ENCODE measurements at regions not wholly inside any gene's neighbourhood (a gene's known extent, or its start where the extent isn't known, plus 50 kb on each side); places are given as distances from the start of the nearest gene placed in this dataset.

DNA sequence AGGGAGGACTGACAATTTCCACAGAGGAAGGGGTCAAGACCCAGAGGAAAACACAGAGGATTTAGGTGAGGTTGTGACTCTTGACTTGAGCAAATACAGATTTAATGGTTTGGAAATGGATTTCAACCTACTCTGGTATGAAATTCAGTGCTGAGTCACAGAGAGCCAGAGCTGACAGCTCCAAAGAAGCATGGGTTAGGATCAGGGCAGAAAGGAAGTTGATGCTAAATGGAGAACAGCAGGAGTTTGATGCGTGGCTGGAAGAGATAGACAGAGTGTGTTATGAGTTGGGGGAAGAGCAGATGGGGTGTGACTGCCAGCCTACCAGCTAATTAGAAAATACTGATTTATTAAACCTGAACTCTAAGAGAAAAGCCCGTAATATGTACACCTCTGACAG lies 272.6 kb downstream of the FOXG1 start:
- H3K4me1 Mint-ChIP-seq, result no peaks in the 10 kb centered on the region
- H3K4me3 Mint-ChIP-seq, result no peak overlapping the region
- H3K27ac Mint-ChIP-seq, result no peak overlapping the region
- H3K9me3 Mint-ChIP-seq, result peaks cover 14% of the 10 kb centered on the region
- no peak for ATAC-seq (replicated peaks)
- H3K27me3 Mint-ChIP-seq, result no peaks in the 10 kb centered on the region
- no peaks in the 10 kb centered on the region for H3K36me3 Mint-ChIP-seq (ENCODE audit: low read depth)

DNA sequence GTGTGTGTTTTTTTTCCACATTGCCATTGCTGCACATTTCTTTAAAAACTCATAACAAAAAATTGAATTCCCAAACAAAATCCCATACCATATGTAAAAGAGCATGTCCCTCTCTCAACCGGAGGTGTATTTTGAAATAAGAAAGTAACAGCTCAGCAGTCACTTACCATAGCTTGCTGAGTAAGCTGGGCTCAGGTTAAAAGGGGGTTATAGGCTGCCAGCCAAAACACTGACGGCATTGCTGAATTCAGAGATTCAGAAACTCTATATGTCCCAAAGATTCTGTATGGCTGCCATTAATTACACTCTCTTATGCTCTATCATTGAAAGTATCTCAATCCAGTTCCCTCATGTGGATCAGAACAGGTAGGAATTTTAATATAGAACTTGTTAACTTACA lies 276.0 kb downstream of the FOXG1 start:
- Mint-ChIP-seq H3K9me3 (peaks cover 17% of the 10 kb centered on the region), H3K27ac (no peak overlapping the region), H3K36me3 (ENCODE audit: low read depth) (no peaks in the 10 kb centered on the region), H3K4me3 (no peak overlapping the region), H3K4me1 (no peaks in the 10 kb centered on the region), H3K27me3 (no peaks in the 10 kb centered on the region)
- ATAC-seq (replicated peaks), result no peak

DNA sequence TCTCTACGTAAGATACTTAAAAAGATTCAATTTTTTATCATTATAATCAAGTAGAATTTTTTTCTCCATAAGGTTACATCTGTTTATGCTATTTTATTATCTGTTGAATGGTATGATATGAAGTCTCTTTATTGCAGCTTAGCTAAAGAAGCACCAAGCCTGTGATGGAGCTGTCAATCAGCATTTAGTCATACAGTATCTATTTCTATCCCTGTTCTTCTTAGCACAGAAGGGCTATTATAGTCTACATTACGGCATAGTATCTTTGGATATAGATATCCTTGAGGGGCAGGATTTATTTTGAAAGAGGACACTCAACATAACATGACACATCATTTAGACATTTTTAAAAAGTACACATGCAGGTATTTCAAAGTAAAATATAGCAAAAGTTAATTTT lies 277.1 kb downstream of the FOXG1 start:
- H3K27me3 Mint-ChIP-seq, result no peaks in the 10 kb centered on the region
- H3K4me1 Mint-ChIP-seq, result no peaks in the 10 kb centered on the region
- peaks cover 19% of the 10 kb centered on the region for H3K9me3 Mint-ChIP-seq
- ATAC-seq (replicated peaks), result no peak
- no peaks in the 10 kb centered on the region for H3K36me3 Mint-ChIP-seq (ENCODE audit: low read depth)
- no peak overlapping the region for H3K4me3 Mint-ChIP-seq
- H3K27ac Mint-ChIP-seq, result no peak overlapping the region

DNA sequence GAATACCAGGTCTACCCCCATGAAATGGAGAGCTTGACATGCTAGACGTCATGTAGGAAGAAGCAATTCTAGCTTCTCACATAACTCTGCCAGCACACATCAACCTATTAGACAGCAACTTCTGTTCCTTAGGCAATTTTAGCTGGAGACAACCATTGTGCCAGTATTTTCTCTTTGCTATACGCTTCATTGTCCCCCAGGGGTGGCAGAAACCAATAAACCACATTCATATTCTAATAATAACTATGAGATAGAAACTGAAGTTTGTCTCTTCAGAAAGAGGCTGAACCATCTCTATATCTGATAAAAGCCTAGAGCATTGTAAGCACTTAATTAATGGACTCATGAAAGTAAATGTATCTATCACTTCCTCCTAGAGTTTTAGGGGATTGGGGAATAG lies 278.6 kb downstream of the FOXG1 start:
- Mint-ChIP-seq H3K27ac (no peak overlapping the region), H3K36me3 (ENCODE audit: low read depth) (no peaks in the 10 kb centered on the region), H3K27me3 (no peaks in the 10 kb centered on the region), H3K4me1 (no peaks in the 10 kb centered on the region), H3K4me3 (no peak overlapping the region), H3K9me3 (peaks cover 15% of the 10 kb centered on the region)
- no peak for ATAC-seq (replicated peaks)

DNA sequence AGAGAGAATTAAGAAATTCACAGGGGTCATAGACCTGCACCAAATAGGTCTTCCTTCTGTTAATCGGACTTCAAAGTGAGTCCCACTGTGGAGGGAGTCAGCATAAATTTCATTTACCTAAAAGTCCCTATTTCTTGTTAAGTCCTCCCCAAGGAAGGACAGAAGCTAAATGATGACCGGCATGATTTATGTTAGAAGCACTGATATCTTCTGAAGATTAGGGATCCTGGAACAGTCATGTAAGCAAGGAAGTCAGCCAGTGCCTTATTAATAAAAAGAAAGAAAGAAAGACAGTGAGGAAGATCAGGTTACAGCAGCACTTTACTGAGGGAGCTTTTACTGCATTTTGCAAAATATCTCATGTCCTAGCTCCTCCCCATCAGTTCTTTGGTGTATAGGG lies 287.5 kb downstream of the FOXG1 start:
- Mint-ChIP-seq H3K27me3 (no peaks in the 10 kb centered on the region), H3K4me1 (no peaks in the 10 kb centered on the region), H3K36me3 (ENCODE audit: low read depth) (no peaks in the 10 kb centered on the region), H3K9me3 (no peaks in the 10 kb centered on the region), H3K27ac (no peak overlapping the region), H3K4me3 (no peak overlapping the region)
- no peak for ATAC-seq (replicated peaks)

DNA sequence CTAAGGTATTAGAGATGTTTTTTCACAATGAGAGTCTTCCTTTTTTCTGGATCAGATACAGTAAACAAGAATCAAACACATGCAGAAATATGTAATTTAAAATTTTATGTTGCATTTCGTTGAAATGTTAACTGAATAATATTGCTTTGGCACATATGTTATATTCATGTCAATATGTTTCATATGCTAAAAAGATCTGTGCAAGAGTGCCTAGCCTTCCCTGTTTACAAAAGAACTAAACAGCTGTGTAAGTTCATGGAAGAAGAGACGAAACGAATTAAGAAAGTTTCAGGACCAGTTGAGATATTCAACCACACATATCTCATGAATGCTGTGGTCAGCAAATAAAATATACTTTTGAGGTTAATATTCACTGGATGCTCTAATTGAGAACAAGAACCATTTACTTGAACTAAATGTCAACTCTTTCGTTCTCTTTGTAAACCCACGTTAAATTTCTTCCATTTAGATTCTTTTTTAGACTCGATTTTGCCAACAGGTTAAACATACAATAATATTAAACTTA lies 289.5 kb downstream of the FOXG1 start:
- no peak for ATAC-seq (replicated peaks)
- no peak overlapping the region for H3K27ac Mint-ChIP-seq
- no peaks in the 10 kb centered on the region for H3K4me1 Mint-ChIP-seq

DNA sequence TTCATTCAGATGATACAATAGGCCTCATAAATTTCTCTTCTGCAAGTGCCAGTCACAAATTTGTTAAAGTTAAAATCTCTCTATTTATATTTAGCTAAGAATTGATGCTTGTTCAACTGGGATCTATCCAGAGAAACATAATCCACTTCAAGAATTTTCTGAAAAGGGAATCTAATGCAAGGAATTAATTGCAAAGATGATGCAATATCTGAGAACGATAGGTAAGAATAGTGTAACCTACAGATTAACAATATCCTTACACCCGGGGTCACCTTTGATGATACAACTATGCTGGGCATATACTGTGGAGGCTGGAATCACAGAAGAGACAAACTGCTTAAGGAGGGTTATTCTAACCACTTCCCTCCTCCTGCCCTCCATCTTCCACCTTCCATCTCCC lies 295.1 kb downstream of the FOXG1 start:
- Mint-ChIP-seq H3K4me1 (no peaks in the 10 kb centered on the region), H3K4me3 (no peak overlapping the region), H3K36me3 (ENCODE audit: low read depth) (no peaks in the 10 kb centered on the region), H3K27ac (no peak overlapping the region), H3K27me3 (no peaks in the 10 kb centered on the region), H3K9me3 (peaks cover 14% of the 10 kb centered on the region)
- ATAC-seq (replicated peaks), result no peak

More for the DNA sequence above, 289.5 kb downstream of the FOXG1 start:
- Mint-ChIP-seq H3K27me3 (no peaks in the 10 kb centered on the region), H3K9me3 (peaks cover 4% of the 10 kb centered on the region), H3K36me3 (ENCODE audit: low read depth) (no peaks in the 10 kb centered on the region), H3K4me3 (no peak overlapping the region)

DNA sequence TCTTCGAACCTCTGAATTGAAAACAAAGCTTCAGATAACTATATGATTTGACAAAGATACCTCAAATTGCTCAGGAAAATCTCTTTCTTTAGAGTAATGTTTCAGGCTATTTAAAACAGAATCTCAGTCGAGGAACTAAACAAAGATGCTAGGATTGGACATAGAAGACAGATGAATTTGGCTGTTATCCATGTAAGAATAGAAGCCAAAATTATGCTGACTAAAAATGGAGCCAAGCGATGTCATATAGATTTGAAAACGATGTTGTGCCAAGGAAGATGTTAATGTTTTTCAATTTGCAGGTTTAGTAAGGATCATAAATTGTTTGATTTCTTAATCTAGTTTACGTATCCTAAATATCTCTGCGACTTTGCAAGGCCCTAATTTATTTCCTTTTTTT lies 295.9 kb downstream of the FOXG1 start:
- Mint-ChIP-seq H3K27me3 (no peaks in the 10 kb centered on the region), H3K27ac (no peak overlapping the region), H3K4me3 (no peak overlapping the region), H3K36me3 (ENCODE audit: low read depth) (no peaks in the 10 kb centered on the region), H3K9me3 (peaks cover 14% of the 10 kb centered on the region), H3K4me1 (no peaks in the 10 kb centered on the region)
- ATAC-seq (replicated peaks), result no peak

DNA sequence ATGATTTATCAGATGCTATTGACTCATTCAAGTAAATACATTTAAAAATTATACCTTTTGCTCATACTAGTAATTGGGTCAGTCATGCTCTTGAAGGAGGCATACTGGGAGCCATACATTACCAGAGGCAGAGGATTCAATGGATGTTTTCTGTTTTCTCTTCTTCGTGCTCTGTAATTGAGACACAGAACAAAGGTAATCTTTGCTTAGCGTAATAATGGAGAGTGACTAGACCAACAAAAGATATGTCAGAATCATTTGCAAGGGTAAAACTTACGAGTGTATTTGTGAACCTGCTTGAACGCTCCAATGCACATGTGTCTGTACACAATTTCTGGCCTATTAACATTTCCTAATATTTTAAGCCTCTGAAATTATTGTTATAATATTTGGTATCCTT lies 296.4 kb downstream of the FOXG1 start:
- no peaks in the 10 kb centered on the region for H3K36me3 Mint-ChIP-seq (ENCODE audit: low read depth)
- H3K27ac Mint-ChIP-seq, result no peak overlapping the region
- H3K27me3 Mint-ChIP-seq, result no peaks in the 10 kb centered on the region
- no peaks in the 10 kb centered on the region for H3K4me1 Mint-ChIP-seq
- peaks cover 14% of the 10 kb centered on the region for H3K9me3 Mint-ChIP-seq
- no peak overlapping the region for H3K4me3 Mint-ChIP-seq
- no peak for ATAC-seq (replicated peaks)

DNA sequence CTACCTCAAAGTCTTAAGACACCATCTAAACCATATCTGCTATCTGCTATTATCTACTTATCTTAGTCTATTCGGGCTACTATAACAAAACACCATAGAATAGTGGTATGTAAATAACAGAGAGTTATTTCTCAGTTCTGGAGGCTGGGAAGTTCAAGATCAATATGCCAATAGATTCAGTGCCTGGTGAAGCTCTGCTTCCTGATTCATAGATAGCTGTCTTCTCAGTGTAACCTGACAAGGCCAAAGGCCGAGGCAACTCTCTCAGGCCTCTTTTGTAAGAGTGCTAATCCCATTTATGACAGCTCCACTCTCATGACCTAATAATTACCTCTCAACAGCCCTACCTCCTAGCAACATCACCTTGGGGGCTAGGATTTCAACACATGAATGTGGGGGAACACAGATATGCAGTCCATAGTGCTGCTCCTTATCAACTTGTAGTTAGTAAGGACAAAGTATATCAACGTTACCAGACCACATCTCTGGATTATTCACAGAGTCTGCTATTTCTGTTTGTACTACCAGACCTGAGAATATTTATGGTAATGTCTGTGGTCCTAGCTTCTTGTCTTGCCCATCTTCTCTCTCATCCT lies 297.8 kb downstream of the FOXG1 start:
- H3K4me1 Mint-ChIP-seq, result no peaks in the 10 kb centered on the region
- no peak overlapping the region for H3K27ac Mint-ChIP-seq
- H3K9me3 Mint-ChIP-seq, result peaks cover 18% of the 10 kb centered on the region
- no peaks in the 10 kb centered on the region for H3K27me3 Mint-ChIP-seq
- H3K4me3 Mint-ChIP-seq, result no peak overlapping the region
- no peaks in the 10 kb centered on the region for H3K36me3 Mint-ChIP-seq (ENCODE audit: low read depth)
- ATAC-seq (replicated peaks), result no peak

DNA sequence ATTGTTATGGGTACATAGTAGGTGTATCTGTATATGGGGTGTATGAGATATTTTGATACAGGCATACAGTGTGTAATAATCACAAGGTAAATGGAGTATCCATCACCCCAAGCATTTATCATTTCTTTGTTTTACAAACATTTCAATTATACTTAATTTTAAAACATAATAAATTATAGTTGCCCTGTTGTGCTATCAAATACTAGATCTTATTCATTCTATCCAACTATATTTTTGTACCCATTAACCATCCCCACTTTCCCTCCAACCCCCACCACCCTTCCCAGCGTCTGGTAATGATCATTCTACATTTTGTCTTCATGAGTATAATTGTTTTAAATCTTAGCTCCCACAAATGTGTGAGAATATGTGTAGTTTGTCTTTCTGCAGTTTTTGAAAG lies 302.6 kb downstream of the FOXG1 start:
- H3K36me3 Mint-ChIP-seq (ENCODE audit: low read depth), result no peaks in the 10 kb centered on the region
- no peak overlapping the region for H3K4me3 Mint-ChIP-seq
- ATAC-seq (replicated peaks), result no peak
- peaks cover 26% of the 10 kb centered on the region for H3K9me3 Mint-ChIP-seq
- H3K4me1 Mint-ChIP-seq, result no peaks in the 10 kb centered on the region
- H3K27me3 Mint-ChIP-seq, result no peaks in the 10 kb centered on the region
- no peak overlapping the region for H3K27ac Mint-ChIP-seq

DNA sequence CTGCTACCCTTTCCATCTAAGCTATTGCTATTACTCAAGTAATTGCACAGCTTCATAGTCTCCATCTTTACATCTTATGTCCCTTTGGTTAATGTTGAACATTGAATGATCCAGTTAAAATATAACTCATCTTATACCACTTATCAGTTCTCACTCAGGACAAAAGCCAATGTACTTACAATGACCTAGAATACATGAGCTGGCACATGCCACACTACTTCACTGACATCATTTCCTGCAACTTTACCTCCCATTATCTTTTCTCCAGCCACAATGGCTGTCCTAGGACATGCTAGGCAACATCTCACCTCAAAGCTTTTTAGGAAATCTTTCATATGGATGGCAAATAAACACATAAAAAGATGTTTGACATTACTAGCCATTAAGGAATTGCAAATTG lies 309.2 kb downstream of the FOXG1 start:
- Mint-ChIP-seq H3K27ac (no peak overlapping the region), H3K9me3 (peaks cover 18% of the 10 kb centered on the region), H3K36me3 (ENCODE audit: low read depth) (no peaks in the 10 kb centered on the region), H3K27me3 (no peaks in the 10 kb centered on the region), H3K4me1 (no peaks in the 10 kb centered on the region), H3K4me3 (no peak overlapping the region)
- ATAC-seq (replicated peaks), result no peak

DNA sequence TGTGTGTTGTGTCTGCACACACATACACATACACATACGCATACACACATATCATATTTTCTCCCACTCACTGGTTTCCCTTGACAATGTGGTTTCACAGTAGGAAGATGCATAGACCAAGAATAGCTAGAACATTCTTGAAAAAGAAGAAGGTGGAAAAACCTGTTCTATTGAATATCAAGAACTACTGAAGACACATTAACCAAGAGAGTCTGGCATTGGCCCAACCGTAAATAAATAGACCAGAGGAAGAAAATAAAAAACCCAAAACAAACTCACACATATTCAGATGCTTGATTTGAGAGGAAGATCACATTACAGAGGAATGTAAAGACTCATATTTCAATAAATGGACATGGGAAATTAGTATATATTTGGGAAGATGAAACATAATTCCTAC lies 311.3 kb downstream of the FOXG1 start:
- Mint-ChIP-seq H3K27ac (no peak overlapping the region), H3K36me3 (ENCODE audit: low read depth) (no peaks in the 10 kb centered on the region), H3K4me1 (no peaks in the 10 kb centered on the region), H3K9me3 (peaks cover 21% of the 10 kb centered on the region), H3K4me3 (no peak overlapping the region), H3K27me3 (no peaks in the 10 kb centered on the region)
- ATAC-seq (replicated peaks), result no peak

DNA sequence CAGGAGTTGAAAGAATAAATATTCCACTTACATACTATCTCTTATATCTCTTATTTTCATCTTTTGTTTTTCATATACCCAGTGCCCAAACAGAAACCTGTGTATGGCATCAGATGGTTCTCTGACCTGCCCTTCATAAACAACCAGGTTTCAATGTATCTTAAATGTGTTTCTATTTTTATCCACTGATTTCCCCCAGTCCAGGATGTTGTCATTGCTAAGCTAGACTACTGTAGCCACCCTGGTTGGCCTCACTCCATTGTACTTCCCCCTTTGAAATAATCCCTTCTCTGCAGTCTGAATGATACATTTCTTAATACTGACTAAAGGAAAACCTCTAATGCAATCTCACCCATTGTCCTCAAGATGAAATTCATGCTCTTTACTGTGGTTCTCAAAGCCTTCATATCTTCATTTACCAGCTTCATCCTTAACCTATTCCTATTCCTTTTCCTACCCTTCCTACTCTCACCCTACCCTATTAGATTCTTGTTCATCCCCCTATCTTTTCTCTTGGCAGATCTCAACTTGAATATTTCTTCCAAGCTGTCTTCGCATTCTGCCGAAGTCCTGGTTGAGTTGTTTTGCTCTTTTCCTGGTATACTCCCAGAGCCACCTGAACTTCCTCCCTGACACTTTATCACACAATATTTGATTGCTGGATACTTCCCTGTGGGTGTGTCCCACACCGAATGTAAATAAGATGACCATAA lies 312.4 kb downstream of the FOXG1 start:
- Mint-ChIP-seq H3K4me3 (no peak overlapping the region), H3K27me3 (no peaks in the 10 kb centered on the region), H3K27ac (no peak overlapping the region), H3K36me3 (ENCODE audit: low read depth) (no peaks in the 10 kb centered on the region), H3K4me1 (no peaks in the 10 kb centered on the region), H3K9me3 (peaks cover 16% of the 10 kb centered on the region)
- no peak for ATAC-seq (replicated peaks)

DNA sequence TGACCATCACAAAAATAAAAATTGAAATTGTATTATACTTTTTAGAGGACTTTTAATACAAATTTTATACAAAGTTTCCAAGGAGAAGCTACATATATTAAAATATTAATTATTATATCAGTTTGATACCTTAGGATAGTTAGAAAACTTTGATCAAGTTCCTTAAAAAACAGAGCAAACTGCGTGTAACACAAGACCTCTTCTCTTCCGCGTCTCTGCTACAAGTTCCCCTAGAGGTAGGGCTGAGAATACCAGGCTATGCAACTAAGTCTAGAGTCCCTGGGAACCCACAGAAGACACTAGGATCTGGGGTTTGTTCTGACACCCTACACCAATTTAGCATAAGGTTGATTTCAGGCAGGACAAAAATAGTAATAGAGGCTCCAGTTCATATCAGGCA lies 319.0 kb downstream of the FOXG1 start:
- H3K4me3 Mint-ChIP-seq, result no peak overlapping the region
- H3K27me3 Mint-ChIP-seq, result no peaks in the 10 kb centered on the region
- H3K36me3 Mint-ChIP-seq (ENCODE audit: low read depth), result no peaks in the 10 kb centered on the region
- ATAC-seq (replicated peaks), result no peak
- H3K27ac Mint-ChIP-seq, result no peak overlapping the region
- H3K4me1 Mint-ChIP-seq, result no peaks in the 10 kb centered on the region
- peaks cover 20% of the 10 kb centered on the region for H3K9me3 Mint-ChIP-seq
